ENCODE measurements at regions not wholly inside any gene's neighbourhood (a gene's known extent, or its start where the extent isn't known, plus 50 kb on each side); places are given as distances from the start of the nearest gene placed in this dataset.

- DNase-seq (ENCODE audit: low spot score), result no peak
These were observed 890.1 kb downstream of the GALC start for GRCh38 chr14:87102811-87103378.

- no peak for DNase-seq (ENCODE audit: low spot score)
These were observed 896.0 kb downstream of the GALC start for GRCh38 chr14:87097015-87097414.

DNA sequence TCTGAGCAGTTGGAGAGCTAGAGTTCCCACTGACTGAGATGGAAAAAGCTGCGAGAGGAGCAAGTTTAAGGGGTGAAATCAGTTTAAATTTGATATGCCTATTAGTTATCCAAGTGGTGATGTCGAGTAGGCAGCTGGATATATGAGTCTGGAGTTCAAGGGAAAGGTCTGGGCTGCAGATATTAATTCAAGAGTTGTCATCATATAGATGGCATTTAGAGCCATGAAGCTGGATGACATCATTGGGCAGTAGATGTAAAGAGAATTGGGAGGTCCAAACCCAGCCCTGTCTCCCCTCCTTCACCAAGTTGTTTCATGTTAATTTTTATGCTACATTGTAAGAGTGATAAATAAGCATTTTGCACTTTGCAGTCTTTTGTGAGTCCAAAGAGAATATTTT, 898.1 kb downstream of the GALC start:
- no peak for DNase-seq (ENCODE audit: low spot score)

DNA sequence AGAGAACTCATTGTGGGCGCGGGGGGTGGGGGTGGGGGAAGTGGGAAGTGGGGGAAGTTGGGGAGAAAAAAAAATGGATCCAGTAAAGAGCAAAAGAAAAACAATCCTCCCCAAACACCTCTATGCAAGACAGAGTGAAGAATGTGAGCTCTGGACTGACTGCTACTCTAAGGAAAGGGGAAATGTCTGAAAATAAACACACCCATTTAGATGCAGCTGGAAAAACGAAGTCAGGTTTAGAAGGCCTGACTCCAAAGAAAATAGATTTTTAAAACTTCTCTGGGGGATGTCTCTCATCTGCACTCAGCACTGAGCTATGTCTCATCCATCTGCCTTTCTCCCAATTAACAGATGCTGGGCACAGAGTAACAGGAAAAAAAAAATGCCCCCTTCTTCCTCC, 904.4 kb downstream of the GALC start:
- no peak for DNase-seq (ENCODE audit: low spot score)

- no peak for DNase-seq (ENCODE audit: low spot score)
These were observed 905.1 kb downstream of the GALC start for GRCh38 chr14:87087881-87088280.

GRCh38 chr14:87084908-87085307, 908.1 kb downstream of the GALC start:
- no peak for DNase-seq (ENCODE audit: low spot score)

- DNase-seq (ENCODE audit: low spot score), result no peak
These were observed 910.1 kb downstream of the GALC start for GRCh38 chr14:87082917-87083316.

GRCh38 chr14:87081004-87081403, 912.0 kb downstream of the GALC start:
- no peak for DNase-seq (ENCODE audit: low spot score)

DNA sequence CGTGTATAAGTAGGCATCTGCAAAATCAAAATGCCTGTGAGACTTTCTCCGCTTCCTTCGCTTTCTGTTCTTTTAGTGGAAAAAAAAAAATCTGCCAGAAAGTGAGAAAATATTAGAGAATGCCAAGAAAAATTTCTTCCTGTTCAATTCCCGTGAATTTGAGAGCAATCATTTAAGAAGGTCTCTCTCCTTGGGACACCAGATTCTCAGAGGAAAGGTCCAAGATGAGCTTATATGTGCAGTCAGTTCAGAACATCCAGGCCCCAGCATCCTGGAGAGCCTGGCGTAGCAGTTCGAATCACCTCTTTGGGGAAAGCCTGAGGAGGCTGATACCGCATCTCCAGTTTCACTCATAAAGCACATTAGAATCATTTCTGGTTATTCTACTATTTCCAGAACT, 912.8 kb downstream of the GALC start:
- no peak for DNase-seq (ENCODE audit: low spot score)

GRCh38 chr14:87079416-87079815, 913.6 kb downstream of the GALC start:
- no peak for DNase-seq (ENCODE audit: low spot score)

- DNase-seq (ENCODE audit: low spot score), result no peak
These were observed 916.1 kb downstream of the GALC start for GRCh38 chr14:87076922-87077321.

DNA sequence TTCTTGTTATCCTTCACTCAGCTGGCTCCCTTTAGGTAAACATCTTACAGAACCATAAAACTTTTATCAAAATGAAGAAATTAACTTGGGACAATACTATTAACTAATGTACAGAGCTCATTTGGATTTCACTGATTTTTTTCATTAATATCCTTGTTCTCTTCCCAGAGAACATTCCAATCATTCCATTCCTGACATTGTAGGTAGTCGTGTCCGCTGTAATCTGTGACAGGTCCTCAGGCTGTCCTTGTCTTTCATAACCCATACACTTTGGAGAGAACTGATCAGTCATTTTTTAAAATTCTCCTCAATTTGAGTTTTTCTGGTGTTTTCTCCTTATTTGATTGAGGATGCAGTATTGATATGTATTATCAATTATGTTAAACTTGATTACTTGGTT, 916.8 kb downstream of the GALC start:
- no peak for DNase-seq (ENCODE audit: low spot score)

- no peak for DNase-seq (ENCODE audit: low spot score)
These were observed 919.0 kb downstream of the GALC start for GRCh38 chr14:87073880-87074570.

DNA sequence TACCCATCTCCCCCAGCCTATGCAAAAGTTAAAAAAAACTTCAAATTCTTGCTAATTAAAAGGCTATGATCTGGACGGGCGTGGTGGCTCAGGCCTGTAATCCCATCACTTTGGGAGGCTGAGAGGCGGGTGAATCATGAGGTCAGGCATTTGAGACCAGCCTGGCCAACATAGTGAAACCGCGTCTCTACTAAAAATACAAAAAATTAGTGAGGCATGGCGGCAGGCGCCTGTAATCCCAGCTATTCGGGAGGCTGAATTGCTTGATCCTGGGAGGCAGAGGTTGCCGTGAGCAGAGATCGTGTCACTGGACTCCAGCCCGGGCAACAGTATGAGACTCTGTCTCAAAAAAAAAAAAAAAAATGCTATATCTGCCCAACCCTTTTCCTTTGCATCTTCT, 925.4 kb downstream of the GALC start:
- no peak for DNase-seq (ENCODE audit: low spot score)

DNA sequence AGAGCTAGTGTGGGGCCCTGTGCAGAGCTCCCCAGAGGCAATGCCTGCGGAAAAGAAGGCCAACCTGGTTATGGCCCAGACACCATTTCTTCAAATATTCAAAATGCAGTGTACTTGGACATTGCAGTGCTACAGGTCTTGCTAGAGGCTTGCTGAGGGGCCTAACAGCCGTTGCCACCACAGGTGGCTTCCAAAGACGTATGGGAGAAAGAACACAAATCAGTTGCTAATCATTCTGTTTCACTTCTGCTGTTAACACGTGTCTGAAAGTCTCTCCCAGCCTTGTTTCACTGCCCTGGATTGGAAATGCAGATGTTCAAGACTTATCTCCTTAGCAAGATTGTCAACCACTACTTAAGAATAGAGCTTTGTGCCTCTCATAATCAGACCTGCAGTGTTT, 925.9 kb downstream of the GALC start:
- no peak for DNase-seq (ENCODE audit: low spot score)

- no peak for DNase-seq (ENCODE audit: low spot score)
These were observed 926.7 kb downstream of the GALC start for GRCh38 chr14:87066221-87066817.

GRCh38 chr14:87065366-87065765, 927.6 kb downstream of the GALC start:
- no peak for DNase-seq (ENCODE audit: low spot score)

- DNase-seq (ENCODE audit: low spot score), result no peak
These were observed 929.8 kb downstream of the GALC start for GRCh38 chr14:87063181-87063580.

DNA sequence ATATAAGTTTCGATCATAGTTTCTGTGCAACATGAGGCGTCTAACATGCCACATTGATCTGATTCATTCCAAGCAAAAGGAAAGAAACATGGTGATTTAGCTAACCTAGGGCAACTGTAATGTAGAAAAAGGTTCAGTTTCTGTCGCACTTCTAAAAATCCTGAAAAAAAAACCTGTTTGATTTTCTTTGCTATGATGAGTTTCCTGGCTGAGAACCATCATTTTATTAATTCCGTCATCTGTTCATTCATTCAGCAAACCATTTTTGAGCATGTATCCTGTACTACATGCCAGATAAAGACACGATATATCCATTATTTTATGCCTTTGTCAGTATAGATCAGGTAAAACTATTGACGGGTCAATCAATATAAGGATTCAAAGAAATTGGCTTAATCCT, 932.6 kb downstream of the GALC start:
- DNase-seq (ENCODE audit: low spot score), result no peak

GRCh38 chr14:87059060-87059839, 933.7 kb downstream of the GALC start:
- DNase-seq (ENCODE audit: low spot score), result no peak

DNA sequence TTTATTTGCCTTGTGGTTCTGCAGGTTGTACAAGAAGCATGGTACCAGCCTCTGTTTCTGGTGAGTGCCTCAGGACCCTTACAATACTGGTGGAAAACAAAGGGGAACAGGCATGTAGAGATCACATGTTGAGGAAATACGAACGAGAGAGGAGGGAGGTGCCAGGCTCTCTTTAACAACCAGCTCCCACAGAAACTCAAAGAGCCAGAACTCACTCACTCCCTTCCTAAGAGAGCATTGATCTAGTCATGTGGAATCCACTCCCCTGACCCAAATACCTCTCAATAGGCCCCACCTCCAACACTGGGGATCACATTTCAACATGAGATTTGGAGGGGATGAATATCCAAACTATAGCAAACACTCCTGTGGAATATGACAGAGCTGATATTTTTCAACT, 938.0 kb downstream of the GALC start:
- no peak for DNase-seq (ENCODE audit: low spot score)

- peak; percentile 71 for DNase-seq (ENCODE audit: low spot score)
These were observed 940.2 kb downstream of the GALC start for GRCh38 chr14:87052646-87053225.

DNA sequence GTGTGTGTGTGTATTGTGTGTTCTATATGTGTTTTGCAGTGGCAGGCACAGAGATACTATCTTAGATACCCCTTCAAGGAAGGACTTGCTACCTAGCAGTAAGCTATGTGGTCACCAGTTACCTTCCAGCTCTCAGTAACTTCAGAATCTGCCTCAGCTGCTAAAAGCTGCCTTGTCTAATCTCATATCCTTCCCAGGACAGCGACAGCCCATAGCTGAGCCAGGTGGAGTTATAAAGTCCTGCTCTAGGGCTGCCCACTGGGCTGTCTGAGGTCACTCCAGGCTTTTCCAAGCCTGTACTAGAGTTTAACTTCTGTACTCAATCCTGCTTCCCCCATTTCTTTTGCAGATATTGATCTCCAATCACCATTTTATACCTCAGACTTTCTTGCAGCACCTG, 942.6 kb downstream of the GALC start:
- no peak for DNase-seq (ENCODE audit: low spot score)

All from Ammon's horn (tissue), 1 donor.